HG03108 (cell line): ENCODE measurements at regions not wholly inside any gene's neighbourhood (a gene's known extent, or its start where the extent isn't known, plus 50 kb on each side); places are given as distances from the start of the nearest gene placed in this dataset.
"Not testable (repeated sequence)": the region's sequence is repeated elsewhere in the genome, so short reads cannot be mapped to it uniquely, and the experiment has no call there.

Experiments
- ATAC-seq: cut with Tn5 transposase; IDR thresholded peaks from one replicate; pipeline ENCODE4 v1.9.1; 2021; ENCODE audit warnings: moderate library complexity; ENCODE audit not compliant: unreplicated experiment

- not testable (repeated sequence) for ATAC-seq
Measured at GRCh38 chr4:121616449-121616848, 80.3 kb downstream of the ANXA5 start.

- ATAC-seq, result no peak
Measured at GRCh38 chr4:121614101-121614500, 82.7 kb downstream of the ANXA5 start.

GRCh38 chr4:121599049-121599448, 97.7 kb downstream of the ANXA5 start:
- ATAC-seq, result no peak

GRCh38 chr4:121597346-121597934, 99.3 kb downstream of the ANXA5 start:
- peak; percentile 58 for ATAC-seq

- ATAC-seq, result no peak
Measured at GRCh38 chr4:121594796-121595526, 101.8 kb downstream of the ANXA5 start.

- ATAC-seq, result no peak
Measured at GRCh38 chr4:121593760-121594159, 103.0 kb downstream of the ANXA5 start.

GRCh38 chr4:121592257-121592656, 104.5 kb downstream of the ANXA5 start:
- ATAC-seq, result not testable (repeated sequence)

GRCh38 chr4:121584836-121585235, 111.9 kb downstream of the ANXA5 start:
- no peak for ATAC-seq

- ATAC-seq, result no peak
Measured at GRCh38 chr4:121583396-121583795, 113.4 kb downstream of the ANXA5 start.

- ATAC-seq, result no peak
Measured at GRCh38 chr4:121582296-121582695, 114.5 kb downstream of the ANXA5 start.

- ATAC-seq, result not testable (repeated sequence)
Measured at GRCh38 chr4:121575392-121575791, 121.4 kb downstream of the ANXA5 start.

- no peak for ATAC-seq
Measured at GRCh38 chr4:121574618-121575017, 122.2 kb downstream of the ANXA5 start.

- ATAC-seq, result no peak
Measured at GRCh38 chr4:121567748-121568147, 129.0 kb downstream of the ANXA5 start.

GRCh38 chr4:121564840-121565375, 131.9 kb downstream of the ANXA5 start:
- ATAC-seq, result no peak

- ATAC-seq, result no peak
Measured at GRCh38 chr4:121562811-121563210, 134.0 kb downstream of the ANXA5 start.

GRCh38 chr4:121555315-121556107, 141.3 kb downstream of the ANXA5 start:
- ATAC-seq, result no peak

- ATAC-seq, result no peak
Measured at GRCh38 chr4:121554382-121554781, 142.4 kb downstream of the ANXA5 start.

GRCh38 chr4:121551881-121552280, 144.9 kb downstream of the ANXA5 start:
- no peak for ATAC-seq

- ATAC-seq, result no peak
Measured at GRCh38 chr4:121551271-121551670, 145.5 kb downstream of the ANXA5 start.

GRCh38 chr4:121541696-121542095, 155.1 kb downstream of the ANXA5 start:
- no peak for ATAC-seq

GRCh38 chr4:121535351-121535750, 154.5 kb upstream of the QRFPR start:
- ATAC-seq, result no peak

GRCh38 chr4:121534187-121534586, 153.4 kb upstream of the QRFPR start:
- no peak for ATAC-seq
